Fibroblast of skin of scalp (primary cell): ENCODE measurements at regions not wholly inside any gene's neighbourhood (a gene's known extent, or its start where the extent isn't known, plus 50 kb on each side); places are given as distances from the start of the nearest gene placed in this dataset.

Source experiments
- DNase-seq: peaks from one replicate; pipeline ENCODE4 v3.0.0-alpha.2; 2013

GRCh38 chr9:99366183-99366582 lies 144.1 kb downstream of the SEC61B start:
- DNase-seq: no peak

DNA sequence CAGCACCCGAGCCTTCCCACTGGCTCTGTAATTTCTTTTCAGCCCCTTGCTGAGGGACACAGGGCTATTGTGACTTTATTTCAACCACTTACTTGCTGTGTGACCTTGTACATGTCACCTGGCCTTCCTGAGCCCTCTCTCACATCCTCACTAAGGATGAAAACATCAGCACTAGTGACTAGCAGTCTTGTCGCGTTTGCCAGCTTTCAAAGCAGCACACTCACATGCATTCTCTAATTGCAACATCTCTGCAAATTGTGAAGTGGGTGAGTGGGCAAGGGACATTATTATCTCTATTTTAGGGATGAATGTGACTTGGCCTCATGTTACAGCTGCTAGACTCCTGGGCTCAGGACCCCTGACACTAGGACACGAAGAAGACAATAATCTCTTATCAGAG lies 144.5 kb downstream of the SEC61B start:
- DNase-seq: no peak

GRCh38 chr9:99368341-99369326 lies 146.6 kb downstream of the SEC61B start:
- peak; percentile 77 for DNase-seq

GRCh38 chr9:99369327-99369722 lies 147.2 kb downstream of the SEC61B start:
- no peak for DNase-seq

DNA sequence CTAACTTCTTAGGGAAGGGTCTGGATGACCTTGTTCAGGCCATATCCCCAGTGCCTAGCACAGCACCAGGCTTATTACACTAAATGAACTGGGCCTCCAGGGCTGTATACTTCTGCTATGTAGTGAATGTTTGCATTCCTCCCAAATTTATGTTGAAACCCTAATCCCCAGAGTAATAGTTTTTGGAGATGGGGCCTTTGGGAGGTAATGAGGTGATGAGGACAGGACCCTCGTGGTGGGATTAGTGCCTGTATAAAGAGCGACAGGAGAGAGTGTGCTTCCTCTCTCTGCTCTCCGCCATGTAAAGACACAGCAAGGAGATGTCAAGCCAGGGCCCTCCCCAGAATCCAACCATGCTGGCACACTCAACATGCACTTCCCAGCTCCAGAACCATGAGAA lies 148.3 kb downstream of the SEC61B start:
- DNase-seq: no peak

DNA sequence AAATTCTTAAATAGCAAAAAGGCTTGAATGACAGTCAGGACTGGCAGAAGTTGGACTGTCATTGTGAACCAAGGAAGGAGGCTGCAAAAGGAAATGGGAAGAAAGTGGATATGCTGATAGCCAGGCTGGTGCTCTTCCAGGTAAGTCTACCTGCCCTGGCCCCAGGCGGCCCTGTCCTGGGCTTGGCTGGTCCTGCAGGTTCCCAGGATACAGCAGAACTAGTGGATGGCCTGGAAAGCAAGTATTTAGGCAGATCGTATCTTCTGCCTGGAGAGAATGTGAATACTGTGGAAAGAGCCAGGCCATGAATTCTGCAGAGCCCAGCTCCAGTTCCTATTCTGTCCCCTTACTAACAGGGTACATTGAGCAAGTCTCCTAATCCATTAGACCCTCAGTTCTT lies 149.3 kb downstream of the SEC61B start:
- no peak for DNase-seq

DNA sequence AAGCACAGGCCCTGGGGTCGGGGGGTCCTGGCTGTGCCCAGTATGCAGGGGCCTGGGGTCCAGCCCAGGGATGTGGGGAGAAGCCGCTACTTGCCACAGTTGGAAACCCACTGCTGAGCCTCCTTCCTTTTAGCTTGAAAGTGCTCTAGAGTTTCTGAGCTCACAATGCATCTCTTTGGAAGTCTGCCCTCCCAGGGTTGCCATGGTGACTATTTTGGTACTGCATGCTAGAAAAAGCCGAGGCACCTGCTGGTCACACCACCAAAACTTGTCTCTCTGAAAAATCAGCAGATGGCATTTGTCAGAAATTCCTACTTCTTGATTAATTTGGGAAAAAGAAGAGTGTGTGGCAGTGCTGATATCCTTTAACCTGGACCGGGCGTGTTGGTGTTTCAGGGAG lies 151.8 kb downstream of the SEC61B start:
- no peak for DNase-seq

DNA sequence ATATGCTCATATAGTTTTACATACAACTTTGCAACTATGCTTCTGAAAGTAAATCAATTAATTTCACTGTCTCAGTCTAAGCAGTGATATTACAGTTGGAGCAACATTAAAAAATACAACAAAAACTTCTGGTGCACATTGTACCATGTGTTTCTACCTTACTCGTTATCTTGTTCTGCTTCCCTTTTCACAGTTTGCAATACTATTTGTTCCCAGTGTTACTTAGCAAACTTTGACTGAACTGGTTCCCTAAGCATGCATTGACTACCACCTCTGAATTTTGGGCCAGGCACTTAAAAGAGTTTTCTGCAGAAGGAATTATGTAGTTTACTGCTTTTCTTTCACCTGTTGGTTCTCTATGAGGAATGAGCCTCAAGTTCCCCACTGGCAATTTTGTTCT lies 152.7 kb downstream of the SEC61B start:
- DNase-seq: no peak

DNA sequence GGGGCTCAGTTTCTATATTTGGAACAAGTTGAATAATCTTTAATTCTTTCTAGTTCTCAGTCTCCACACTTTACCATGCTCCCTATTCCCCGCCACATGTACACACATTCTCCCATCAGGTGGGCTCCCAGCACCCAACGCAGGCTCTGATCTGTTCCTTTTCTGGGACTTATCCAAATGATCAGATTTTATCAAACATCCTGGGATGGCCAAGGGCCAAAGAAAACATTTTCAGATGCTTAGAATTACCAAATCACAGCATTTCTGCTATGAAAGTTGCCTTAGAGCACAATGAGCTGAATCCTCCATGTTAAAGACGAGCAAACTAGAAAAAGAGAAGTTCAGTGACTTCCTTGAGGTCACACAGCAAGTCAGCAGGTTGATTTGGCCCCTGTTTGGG lies 153.4 kb downstream of the SEC61B start:
- no peak for DNase-seq

DNA sequence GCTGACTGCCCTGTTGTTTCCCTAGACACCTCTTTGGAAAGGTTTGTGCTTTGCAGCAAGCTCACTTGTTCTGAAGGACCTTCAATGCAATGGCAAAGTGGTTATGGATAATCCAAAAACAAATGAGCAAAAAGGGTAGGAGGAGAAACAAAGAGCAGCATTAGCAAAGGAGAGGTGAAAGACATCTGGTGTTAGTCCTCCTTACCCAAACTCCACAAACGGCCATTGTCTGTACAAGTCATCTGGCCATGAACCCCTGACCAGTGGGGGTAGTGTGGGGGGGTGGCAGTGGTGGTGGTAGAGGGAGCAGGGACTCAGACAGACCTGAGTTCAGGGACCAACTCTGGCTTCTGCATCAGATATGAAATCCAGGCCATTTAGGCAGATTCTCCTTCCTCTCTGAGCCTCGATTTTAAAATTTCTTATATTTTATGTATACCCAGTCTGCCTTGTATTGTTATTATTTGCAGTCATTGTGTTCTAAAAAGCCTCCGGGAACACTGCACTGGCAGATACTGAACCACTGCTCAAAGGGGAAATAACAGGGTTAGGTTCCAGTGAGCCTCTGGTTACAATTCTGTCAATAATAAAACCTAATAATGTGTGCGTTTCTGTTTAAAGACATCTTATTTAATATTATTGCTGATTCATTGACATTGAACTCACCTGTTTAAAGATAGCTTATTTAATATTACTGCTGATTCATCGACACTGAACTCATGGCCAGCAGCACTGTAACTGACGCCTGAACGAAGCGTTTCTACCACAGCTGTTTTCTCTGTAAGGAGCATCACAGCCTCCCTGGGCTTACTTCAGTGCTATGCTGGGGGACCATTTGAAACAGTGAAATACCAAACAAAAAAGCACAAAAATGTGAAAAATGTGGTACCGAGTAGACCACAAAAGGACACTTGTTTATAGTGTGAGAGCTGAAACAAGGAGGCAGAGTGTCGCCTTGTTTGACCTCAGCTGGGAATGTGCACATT lies 156.0 kb downstream of the SEC61B start:
- DNase-seq: peak; percentile 81

GRCh38 chr9:99383536-99383935 lies 161.5 kb downstream of the SEC61B start:
- no peak for DNase-seq

- no peak for DNase-seq
Measured at GRCh38 chr9:99385215-99385614, 163.1 kb downstream of the SEC61B start.

DNA sequence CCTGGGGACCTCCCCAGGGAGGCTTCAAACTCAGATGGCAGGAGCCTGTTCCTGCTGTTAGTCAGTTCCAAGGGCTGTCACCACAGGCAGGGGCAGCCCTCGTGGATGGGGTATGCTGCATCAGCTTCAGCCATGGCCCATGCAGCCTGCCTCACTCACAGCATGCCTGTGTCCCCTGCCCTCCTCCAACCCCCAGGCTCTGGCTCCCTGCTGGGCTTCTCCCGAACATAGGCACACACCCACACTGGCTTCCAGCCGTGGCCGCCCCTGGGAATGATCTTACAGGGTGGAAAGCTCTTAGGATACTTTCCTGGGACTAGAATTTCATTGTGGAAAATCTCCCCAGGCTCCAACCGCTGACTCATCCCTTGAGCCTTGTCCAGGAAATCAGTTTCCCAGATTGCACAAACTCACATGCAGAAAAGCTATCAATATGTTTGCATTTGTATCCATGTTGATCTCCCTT lies 163.8 kb downstream of the SEC61B start:
- DNase-seq: peak; percentile 81

DNA sequence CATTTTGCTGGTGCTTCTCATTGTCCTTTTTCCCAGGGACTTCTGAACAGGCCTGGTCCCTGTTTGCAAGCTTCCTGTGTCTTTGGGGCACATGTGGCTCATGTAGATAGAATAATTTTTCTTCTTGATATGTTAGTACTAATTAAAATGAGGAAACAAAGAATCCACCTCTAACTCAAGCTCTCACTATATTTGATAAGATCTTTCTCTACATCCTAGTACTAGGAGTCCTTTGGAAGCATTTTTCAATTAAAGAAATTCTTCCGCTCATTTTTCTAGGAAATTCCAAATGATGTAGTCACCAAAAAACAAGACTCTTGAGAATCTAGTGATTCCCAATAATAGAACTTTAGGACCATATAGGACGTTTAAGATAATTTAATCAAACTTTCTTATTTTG lies 165.3 kb downstream of the SEC61B start:
- peak; percentile 52 for DNase-seq

GRCh38 chr9:99389087-99390033 lies 167.3 kb downstream of the SEC61B start:
- peak; percentile 53 for DNase-seq

DNA sequence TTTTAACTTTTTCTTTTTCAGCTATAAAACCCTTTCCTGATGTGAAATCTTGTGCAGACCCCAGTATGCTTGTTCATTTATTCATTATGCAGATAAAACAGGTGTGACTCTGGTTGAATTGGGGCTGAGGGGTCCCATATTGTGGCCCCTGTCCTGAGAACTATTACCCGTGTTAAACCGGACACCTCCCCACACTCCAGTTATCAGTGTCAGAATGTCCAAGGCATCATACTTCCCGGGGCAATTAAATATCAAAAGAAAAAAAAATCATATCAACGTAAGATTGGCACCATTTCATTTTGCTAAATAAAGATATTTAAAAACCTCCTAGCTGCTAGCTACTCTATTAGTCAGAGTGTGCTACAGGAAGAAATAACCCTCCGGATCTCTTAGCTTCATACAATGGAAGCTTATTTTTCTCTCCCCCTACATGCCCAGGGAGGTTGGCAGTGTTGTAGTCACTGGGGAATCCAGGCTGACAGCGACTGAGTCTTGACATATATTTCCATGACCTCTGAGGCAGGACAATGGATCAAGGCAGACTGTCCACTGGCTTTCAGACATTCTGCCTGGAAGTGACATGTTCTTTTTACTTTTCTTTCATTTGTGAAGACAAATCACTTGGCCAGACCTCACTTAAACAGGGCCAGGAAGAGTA lies 170.0 kb downstream of the SEC61B start:
- no peak for DNase-seq

DNA sequence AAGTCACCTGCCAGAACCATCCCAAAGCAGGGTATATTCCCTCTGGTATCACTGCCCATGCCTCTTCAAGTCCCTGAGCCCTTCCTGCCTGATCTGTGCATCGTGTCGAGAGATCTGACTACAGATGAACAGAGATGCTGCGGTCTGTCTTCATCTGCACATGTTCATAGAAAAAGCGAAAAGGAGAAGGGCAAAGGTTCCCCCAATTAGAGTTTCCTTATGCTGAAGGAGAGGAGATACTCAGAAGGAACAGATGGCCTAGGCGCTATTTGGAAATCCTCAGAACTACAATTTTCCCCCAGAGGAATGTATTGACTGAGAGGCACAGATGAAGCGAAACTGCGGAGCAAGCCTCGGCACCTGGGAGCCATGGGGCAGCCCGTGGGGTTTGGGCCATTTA lies 170.9 kb downstream of the SEC61B start:
- no peak for DNase-seq

DNA sequence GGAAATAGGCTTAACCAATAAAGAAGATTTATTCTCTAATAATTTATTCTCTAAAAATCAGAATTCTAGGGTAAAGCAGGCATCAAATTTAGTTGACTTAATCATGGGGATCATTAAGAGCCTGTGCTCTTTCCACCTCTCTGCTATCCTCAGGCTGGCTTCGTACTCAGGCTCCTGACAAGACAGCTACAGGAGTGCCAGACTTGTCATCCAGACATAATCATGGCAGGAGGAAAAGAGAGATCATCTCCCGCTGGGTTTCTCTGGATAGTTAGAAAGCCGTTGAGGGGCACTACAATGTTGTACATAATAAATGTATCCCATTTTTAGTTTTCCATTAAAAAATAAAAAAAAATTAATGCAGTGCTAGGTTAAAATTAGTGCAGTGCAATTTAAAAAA lies 171.9 kb downstream of the SEC61B start:
- no peak for DNase-seq

DNA sequence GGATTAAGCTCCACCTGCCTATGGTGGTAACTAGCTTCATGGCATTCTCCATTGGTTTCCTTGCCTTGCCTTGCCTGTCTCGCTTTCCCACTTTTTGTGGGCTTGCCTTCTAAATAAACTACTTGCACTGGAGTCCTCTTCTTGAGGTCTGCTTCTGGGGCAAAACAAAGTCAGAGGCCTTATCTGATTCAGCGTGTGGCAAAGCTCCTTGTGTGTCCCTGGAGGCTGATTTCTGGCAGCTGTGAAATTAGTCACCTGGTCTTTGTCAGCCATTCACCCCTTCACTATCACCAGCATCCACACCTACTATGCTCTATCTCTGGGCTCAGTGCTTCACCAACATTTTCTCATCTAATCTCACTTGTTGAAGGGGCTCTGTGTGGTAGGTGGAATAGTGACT lies 176.2 kb downstream of the SEC61B start:
- no peak for DNase-seq

DNA sequence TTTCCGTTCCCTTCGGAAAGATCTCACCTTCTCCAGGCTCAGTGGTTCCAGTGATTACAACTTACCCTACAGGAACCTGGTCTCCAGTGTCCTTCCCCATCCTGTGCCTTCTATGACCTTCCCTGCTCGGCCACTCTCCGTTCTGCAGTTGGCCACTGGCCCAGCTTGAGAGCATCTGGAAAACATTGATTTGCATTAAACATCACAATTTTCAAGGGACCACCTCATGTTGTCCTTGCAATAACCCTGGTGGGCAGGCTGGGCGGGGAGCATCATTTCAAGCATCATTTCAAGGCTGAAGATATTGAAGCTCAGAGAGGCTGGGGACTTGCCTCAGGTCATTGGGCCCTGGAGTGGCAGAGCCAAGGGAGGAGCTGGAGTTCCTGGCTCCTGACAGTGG lies 177.4 kb downstream of the SEC61B start:
- DNase-seq: no peak

DNA sequence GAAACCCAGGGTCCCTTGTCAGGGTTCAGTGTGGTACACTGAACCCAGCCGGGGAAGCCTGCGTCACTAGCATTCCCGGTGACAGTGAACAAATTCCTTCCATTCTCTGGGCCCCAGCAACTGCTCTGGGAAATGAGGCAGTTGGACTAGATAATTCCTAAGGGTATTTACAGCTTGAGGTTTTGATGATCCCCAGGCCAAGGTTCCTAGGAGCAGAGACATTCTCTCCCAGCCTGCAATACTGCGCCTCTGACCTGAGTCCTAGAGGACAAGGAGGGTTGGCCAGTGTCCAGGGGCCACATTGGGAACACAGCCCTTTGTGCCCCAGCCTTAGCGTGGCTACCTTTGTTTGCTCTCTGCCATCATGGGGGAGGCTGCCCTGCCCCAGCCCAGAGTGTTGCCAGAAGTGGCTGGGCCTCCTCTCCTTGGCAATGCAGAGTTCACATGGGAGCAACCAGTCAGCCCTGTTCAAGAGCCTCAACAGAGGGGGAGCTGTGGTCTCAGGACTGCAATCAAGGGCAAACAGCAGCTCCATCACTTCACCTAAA lies 178.2 kb downstream of the SEC61B start:
- peak; percentile 43 for DNase-seq
